ENCODE measurements at regions not wholly inside any gene's neighbourhood (a gene's known extent, or its start where the extent isn't known, plus 50 kb on each side); places are given as distances from the start of the nearest gene placed in this dataset.

DNA sequence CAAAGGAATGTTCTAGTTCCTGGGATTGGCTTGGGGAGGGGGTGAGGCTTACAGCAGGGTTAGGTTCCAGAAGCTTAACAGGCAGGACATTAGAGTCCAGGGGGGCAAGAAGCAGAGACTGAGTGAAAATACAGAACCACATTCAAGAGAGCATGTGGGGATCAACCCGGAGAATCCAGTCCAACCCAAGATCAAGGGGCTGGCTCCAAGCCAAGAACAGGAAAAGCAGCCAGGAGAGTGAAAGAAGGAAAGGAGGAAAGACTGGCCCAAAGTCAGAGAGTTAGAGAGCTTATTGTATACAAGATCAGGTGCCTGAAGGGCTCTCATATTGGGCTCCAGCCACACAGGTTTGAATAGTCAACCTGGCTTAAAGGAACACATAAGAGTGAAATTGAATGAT, 190.3 kb upstream of the CDKN3 start:
- Mint-ChIP-seq H3K27ac (no peak overlapping the region), H3K4me3 (no peak overlapping the region), H3K9me3 (peaks cover 2 to 13% (median 7%) of the 10 kb centered on the region in 7 donors), H3K4me1 (no peaks in the 10 kb centered on the region), H3K27me3 (ENCODE audit: low read depth in 3 of 3) (peaks cover 0 to 5% (median 2%) of the 10 kb centered on the region in 3 donors), H3K36me3 (no peaks in the 10 kb centered on the region)
- intact Hi-C loops (cut with micrococcal nuclease) = no loop called here
- Histone ChIP-seq H3K79me2 (ENCODE audit: insufficient read depth, low read length) (no peaks in the 10 kb centered on the region), H4K20me1 (ENCODE audit: insufficient read depth, low read length) (no peaks in the 10 kb centered on the region), H3K9me3 (replicated peaks in 1 of 2; ENCODE audit: control insufficient read depth in 1 of 2, insufficient read depth in 1 of 2, low read length in 2 of 2) (peaks cover 0 to 4% of the 10 kb centered on the region in 2 donors), H3K36me3 (replicated peaks in 1 of 2; ENCODE audit: control insufficient read depth in 1 of 2, insufficient read depth in 2 of 2, low read length in 2 of 2) (no peaks in the 10 kb centered on the region), H3K9ac (ENCODE audit: insufficient read depth, low read length, poor library complexity, severe bottlenecking) (no peak overlapping the region), H2AFZ (ENCODE audit: insufficient read depth, low read depth, low read length, poor library complexity, severe bottlenecking) (no peak overlapping the region), H3K27ac (ENCODE audit: low read depth in 1 of 2, low read length in 2 of 2) (no peak overlapping the region), H3K27me3 (ENCODE audit: control insufficient read depth in 2 of 2, insufficient read depth in 2 of 2, low read length in 2 of 2) (no peaks in the 10 kb centered on the region), H3K4me3 (replicated peaks in 1 of 3; ENCODE audit: low read depth in 2 of 3, low read length in 3 of 3) (no peak overlapping the region), H3K4me1 (ENCODE audit: control insufficient read depth in 1 of 2, insufficient read depth in 2 of 2, low read length in 2 of 2) (no peaks in the 10 kb centered on the region), H3K4me2 (replicated peaks; ENCODE audit: extremely low read depth, low read length, poor library complexity, severe bottlenecking) (no peak overlapping the region)
- TF ChIP-seq, protein P1, sequence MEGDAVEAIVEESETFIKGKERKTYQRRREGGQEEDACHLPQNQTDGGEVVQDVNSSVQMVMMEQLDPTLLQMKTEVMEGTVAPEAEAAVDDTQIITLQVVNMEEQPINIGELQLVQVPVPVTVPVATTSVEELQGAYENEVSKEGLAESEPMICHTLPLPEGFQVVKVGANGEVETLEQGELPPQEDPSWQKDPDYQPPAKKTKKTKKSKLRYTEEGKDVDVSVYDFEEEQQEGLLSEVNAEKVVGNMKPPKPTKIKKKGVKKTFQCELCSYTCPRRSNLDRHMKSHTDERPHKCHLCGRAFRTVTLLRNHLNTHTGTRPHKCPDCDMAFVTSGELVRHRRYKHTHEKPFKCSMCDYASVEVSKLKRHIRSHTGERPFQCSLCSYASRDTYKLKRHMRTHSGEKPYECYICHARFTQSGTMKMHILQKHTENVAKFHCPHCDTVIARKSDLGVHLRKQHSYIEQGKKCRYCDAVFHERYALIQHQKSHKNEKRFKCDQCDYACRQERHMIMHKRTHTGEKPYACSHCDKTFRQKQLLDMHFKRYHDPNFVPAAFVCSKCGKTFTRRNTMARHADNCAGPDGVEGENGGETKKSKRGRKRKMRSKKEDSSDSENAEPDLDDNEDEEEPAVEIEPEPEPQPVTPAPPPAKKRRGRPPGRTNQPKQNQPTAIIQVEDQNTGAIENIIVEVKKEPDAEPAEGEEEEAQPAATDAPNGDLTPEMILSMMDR (IDR thresholded peaks at IDR 0.05) = no peak
- WGBS (ENCODE audit: insufficient coverage) = 100% methylated on average over 1 of the region's 1 CpG
- no peak for DNase-seq

DNA sequence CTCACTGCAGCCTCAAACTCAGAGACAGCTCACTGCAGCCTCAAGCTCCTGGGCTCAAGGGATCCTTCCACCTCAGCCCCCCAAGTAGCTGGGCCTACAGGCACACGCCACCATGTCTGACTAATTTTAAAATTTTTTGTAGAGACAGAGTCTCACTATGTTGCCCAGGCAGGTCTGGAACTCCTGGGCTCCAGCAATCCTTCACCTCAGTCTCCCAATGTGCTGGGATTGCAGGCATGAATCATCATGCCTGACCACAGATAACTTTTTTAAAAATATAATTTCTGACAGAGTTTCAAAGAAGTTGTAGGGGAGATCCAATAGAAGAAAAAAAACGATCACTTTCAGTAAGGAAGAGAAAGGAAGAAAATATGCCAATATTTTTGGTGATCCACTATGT, 189.7 kb upstream of the CDKN3 start:
- no peaks in the 10 kb centered on the region for H3K36me3 ChIP-seq (replicated peaks in 1 of 2; ENCODE audit: control insufficient read depth in 1 of 2, insufficient read depth in 2 of 2, low read length in 2 of 2)
- peaks cover 0 to 7% (median 2%) of the 10 kb centered on the region in 3 donors for H3K27me3 Mint-ChIP-seq (ENCODE audit: low read depth in 3 of 3)

More for the DNA sequence above, 189.7 kb upstream of the CDKN3 start:
- Histone ChIP-seq H2AFZ (ENCODE audit: insufficient read depth, low read depth, low read length, poor library complexity, severe bottlenecking) (no peak overlapping the region), H3K27ac (ENCODE audit: low read depth in 1 of 2, low read length in 2 of 2) (no peak overlapping the region), H3K4me3 (replicated peaks in 1 of 3; ENCODE audit: low read depth in 2 of 3, low read length in 3 of 3) (no peak overlapping the region), H3K79me2 (ENCODE audit: insufficient read depth, low read length) (no peaks in the 10 kb centered on the region), H3K4me2 (replicated peaks; ENCODE audit: extremely low read depth, low read length, poor library complexity, severe bottlenecking) (no peak overlapping the region), H3K27me3 (ENCODE audit: control insufficient read depth in 2 of 2, insufficient read depth in 2 of 2, low read length in 2 of 2) (peaks cover 0 to 2% of the 10 kb centered on the region in 2 donors), H3K9me3 (replicated peaks in 1 of 2; ENCODE audit: control insufficient read depth in 1 of 2, insufficient read depth in 1 of 2, low read length in 2 of 2) (no peaks in the 10 kb centered on the region), H4K20me1 (ENCODE audit: insufficient read depth, low read length) (no peaks in the 10 kb centered on the region), H3K9ac (ENCODE audit: insufficient read depth, low read length, poor library complexity, severe bottlenecking) (no peak overlapping the region), H3K4me1 (ENCODE audit: control insufficient read depth in 1 of 2, insufficient read depth in 2 of 2, low read length in 2 of 2) (no peaks in the 10 kb centered on the region)
- WGBS (ENCODE audit: insufficient coverage) = no CpG with 5 or more reads among the region's 2 CpGs
- TF ChIP-seq, protein P1 (IDR thresholded peaks at IDR 0.05) = no peak
- intact Hi-C loops (cut with micrococcal nuclease) = no loop called here
- H3K27ac Mint-ChIP-seq = no peak overlapping the region
- no peaks in the 10 kb centered on the region for H3K36me3 Mint-ChIP-seq
- H3K4me3 Mint-ChIP-seq = no peak overlapping the region
- H3K9me3 Mint-ChIP-seq = peaks cover 2 to 13% (median 5%) of the 10 kb centered on the region in 7 donors
- H3K4me1 Mint-ChIP-seq = no peaks in the 10 kb centered on the region
- no peak for DNase-seq

All from CD14-positive monocyte (primary cell).